ENCODE measurements at regions not wholly inside any gene's neighbourhood (a gene's known extent, or its start where the extent isn't known, plus 50 kb on each side); places are given as distances from the start of the nearest gene placed in this dataset.

- Mint-ChIP-seq H3K4me3 (ENCODE audit: unreplicated experiment) (no peak overlapping the region), H3K27me3 (ENCODE audit: insufficient read depth, unreplicated experiment) (peaks cover 18% of the 10 kb centered on the region), H3K9me3 (ENCODE audit: unreplicated experiment) (no peaks in the 10 kb centered on the region), H3K36me3 (ENCODE audit: insufficient read depth, unreplicated experiment) (no peaks in the 10 kb centered on the region), H3K27ac (ENCODE audit: low read depth, unreplicated experiment) (no peak overlapping the region), H3K4me1 (ENCODE audit: insufficient read depth, unreplicated experiment) (no peaks in the 10 kb centered on the region)
- intact Hi-C loops (cut with micrococcal nuclease): no loop called here
- TF ChIP-seq CTCF (IDR thresholded peaks at IDR 0.05; ENCODE audit: unreplicated experiment): no peak
- DNase-seq (ENCODE audit: unreplicated experiment): no peak
- ChIA-PET CTCF (interaction anchor here (0.5 to 0.6 kb wide), 4 partner anchors 22 to 420 kb away, joined by 3 read pairs; no protein-coding TSS in a partner anchor), POLR2A (no interaction called here)
- BruUV-seq (replicated peaks): no TSS peak
These were observed 386.5 kb upstream of the ID4 start for GRCh38 chr6:19450651-19451050.

- intact Hi-C loops (cut with micrococcal nuclease): no loop called here
- no peak for DNase-seq (ENCODE audit: unreplicated experiment)
- Mint-ChIP-seq H3K9me3 (ENCODE audit: unreplicated experiment) (no peaks in the 10 kb centered on the region), H3K27me3 (ENCODE audit: insufficient read depth, unreplicated experiment) (peaks cover 22% of the 10 kb centered on the region), H3K27ac (ENCODE audit: low read depth, unreplicated experiment) (no peak overlapping the region), H3K4me3 (ENCODE audit: unreplicated experiment) (no peak overlapping the region), H3K4me1 (ENCODE audit: insufficient read depth, unreplicated experiment) (no peaks in the 10 kb centered on the region), H3K36me3 (ENCODE audit: insufficient read depth, unreplicated experiment) (no peaks in the 10 kb centered on the region)
- CTCF ChIA-PET: interaction anchor here (0.6 kb wide), 1 partner anchor 1833 kb away, joined by 3 read pairs; no protein-coding TSS in a partner anchor
- POLR2A ChIA-PET: interaction anchor here (1.1 kb wide), 1 partner anchor 84 kb away, joined by 3 read pairs; no protein-coding TSS in a partner anchor
- no peak for TF ChIP-seq CTCF (IDR thresholded peaks at IDR 0.05; ENCODE audit: unreplicated experiment)
- BruUV-seq (replicated peaks): no TSS peak
These were observed 384.7 kb upstream of the ID4 start for GRCh38 chr6:19452495-19452894.

- H3K4me3 Mint-ChIP-seq (ENCODE audit: unreplicated experiment): no peak overlapping the region
- no peak overlapping the region for H3K27ac Mint-ChIP-seq (ENCODE audit: low read depth, unreplicated experiment)
- H3K27me3 Mint-ChIP-seq (ENCODE audit: insufficient read depth, unreplicated experiment): peaks cover 38% of the 10 kb centered on the region
- no peaks in the 10 kb centered on the region for H3K9me3 Mint-ChIP-seq (ENCODE audit: unreplicated experiment)
- no peaks in the 10 kb centered on the region for H3K4me1 Mint-ChIP-seq (ENCODE audit: insufficient read depth, unreplicated experiment)
- TF ChIP-seq CTCF (IDR thresholded peaks at IDR 0.05; ENCODE audit: unreplicated experiment): no peak
- no peak for DNase-seq (ENCODE audit: unreplicated experiment)
- intact Hi-C loops (cut with micrococcal nuclease): no loop called here
- BruUV-seq (replicated peaks): no TSS peak
- POLR2A ChIA-PET: no interaction called here
- CTCF ChIA-PET: interaction anchor here (0.6 to 0.9 kb wide), 4 partner anchors 18 to 707 kb away, joined by 4 to 9 read pairs (median 5); no protein-coding TSS in a partner anchor
- no peaks in the 10 kb centered on the region for H3K36me3 Mint-ChIP-seq (ENCODE audit: insufficient read depth, unreplicated experiment)
These were observed 383.0 kb upstream of the ID4 start for GRCh38 chr6:19454001-19454720.

- Mint-ChIP-seq H3K9me3 (ENCODE audit: unreplicated experiment) (no peaks in the 10 kb centered on the region), H3K27me3 (ENCODE audit: insufficient read depth, unreplicated experiment) (peaks cover 45% of the 10 kb centered on the region), H3K4me1 (ENCODE audit: insufficient read depth, unreplicated experiment) (no peaks in the 10 kb centered on the region), H3K4me3 (ENCODE audit: unreplicated experiment) (no peak overlapping the region), H3K36me3 (ENCODE audit: insufficient read depth, unreplicated experiment) (no peaks in the 10 kb centered on the region), H3K27ac (ENCODE audit: low read depth, unreplicated experiment) (no peak overlapping the region)
- intact Hi-C loops (cut with micrococcal nuclease): no loop called here
- no peak for DNase-seq (ENCODE audit: unreplicated experiment)
- TF ChIP-seq CTCF (IDR thresholded peaks at IDR 0.05; ENCODE audit: unreplicated experiment): no peak
- BruUV-seq (replicated peaks): no TSS peak
- ChIA-PET POLR2A (no interaction called here), CTCF (interaction anchor here (0.7 to 0.9 kb wide), 2 partner anchors 13 to 17 kb away, joined by 3 to 9 read pairs; no protein-coding TSS in a partner anchor)
These were observed 382.3 kb upstream of the ID4 start for GRCh38 chr6:19454721-19455392.

Measured in MCF 10A (cell line).